ENCODE measurements at regions not wholly inside any gene's neighbourhood (a gene's known extent, or its start where the extent isn't known, plus 50 kb on each side); places are given as distances from the start of the nearest gene placed in this dataset.

GRCh38 chr12:5259523-5259922 is 172.4 kb upstream of the NTF3 start:
- no peaks in the 10 kb centered on the region for H3K27me3 ChIP-seq (ENCODE audit: insufficient read depth, insufficient read length)
- no peaks in the 10 kb centered on the region for H3K36me3 ChIP-seq (ENCODE audit: insufficient read depth, insufficient read length, low read length)
- TF ChIP-seq ZNF274 (IDR thresholded peaks at IDR 0.05; ENCODE audit: low read depth, low read length) (no peak), SUZ12 (IDR thresholded peaks at IDR 0.05; ENCODE audit: extremely low read depth, insufficient read depth, insufficient read length) (no peak), YY1 (IDR thresholded peaks at IDR 0.05; ENCODE audit: insufficient read depth, insufficient read length) (no peak)
- no peak overlapping the region for H3K4me3 ChIP-seq (ENCODE audit: insufficient read length, low read depth)
- no peak for DNase-seq (ENCODE audit: low read depth, low spot score)
- H3K4me1 ChIP-seq (ENCODE audit: insufficient read depth, insufficient read length) = peaks cover 5% of the 10 kb centered on the region
- no peak overlapping the region for H3K9ac ChIP-seq (ENCODE audit: insufficient read length, low read depth)
- peaks cover 8% of the 10 kb centered on the region; the same call in 1 of the 2 replicates for H3K9me3 ChIP-seq (ENCODE audit: insufficient read depth, low read length)

GRCh38 chr12:5260086-5260485 is 171.8 kb upstream of the NTF3 start:
- no peak for DNase-seq (ENCODE audit: low read depth, low spot score)
- H3K9ac ChIP-seq (ENCODE audit: insufficient read length, low read depth) = no peak overlapping the region
- H3K4me3 ChIP-seq (ENCODE audit: insufficient read length, low read depth) = no peak overlapping the region
- no peaks in the 10 kb centered on the region for H3K36me3 ChIP-seq (ENCODE audit: insufficient read depth, insufficient read length, low read length)
- TF ChIP-seq YY1 (IDR thresholded peaks at IDR 0.05; ENCODE audit: insufficient read depth, insufficient read length) (no peak), SUZ12 (IDR thresholded peaks at IDR 0.05; ENCODE audit: extremely low read depth, insufficient read depth, insufficient read length) (no peak), ZNF274 (IDR thresholded peaks at IDR 0.05; ENCODE audit: low read depth, low read length) (no peak)
- H3K27me3 ChIP-seq (ENCODE audit: insufficient read depth, insufficient read length) = no peaks in the 10 kb centered on the region
- peaks cover 8% of the 10 kb centered on the region; the same call in 1 of the 2 replicates for H3K9me3 ChIP-seq (ENCODE audit: insufficient read depth, low read length)
- H3K4me1 ChIP-seq (ENCODE audit: insufficient read depth, insufficient read length) = peaks cover 5% of the 10 kb centered on the region

GRCh38 chr12:5260591-5261086 is 171.3 kb upstream of the NTF3 start:
- Histone ChIP-seq H3K27me3 (ENCODE audit: insufficient read depth, insufficient read length) (no peaks in the 10 kb centered on the region), H3K4me1 (ENCODE audit: insufficient read depth, insufficient read length) (peaks cover 5% of the 10 kb centered on the region), H3K9me3 (ENCODE audit: insufficient read depth, low read length) (peaks cover 8% of the 10 kb centered on the region; the same call in 1 of the 2 replicates), H3K9ac (ENCODE audit: insufficient read length, low read depth) (no peak overlapping the region), H3K4me3 (ENCODE audit: insufficient read length, low read depth) (no peak overlapping the region), H3K36me3 (ENCODE audit: insufficient read depth, insufficient read length, low read length) (no peaks in the 10 kb centered on the region)
- no peak for TF ChIP-seq ZNF274 (IDR thresholded peaks at IDR 0.05; ENCODE audit: low read depth, low read length)
- TF ChIP-seq SUZ12 (IDR thresholded peaks at IDR 0.05; ENCODE audit: extremely low read depth, insufficient read depth, insufficient read length) = no peak
- no peak for TF ChIP-seq YY1 (IDR thresholded peaks at IDR 0.05; ENCODE audit: insufficient read depth, insufficient read length)
- no peak for DNase-seq (ENCODE audit: low read depth, low spot score)

- Histone ChIP-seq H3K9ac (ENCODE audit: insufficient read length, low read depth) (no peak overlapping the region), H3K36me3 (ENCODE audit: insufficient read depth, insufficient read length, low read length) (no peaks in the 10 kb centered on the region), H3K4me1 (ENCODE audit: insufficient read depth, insufficient read length) (peaks cover 5% of the 10 kb centered on the region), H3K27me3 (ENCODE audit: insufficient read depth, insufficient read length) (no peaks in the 10 kb centered on the region), H3K4me3 (ENCODE audit: insufficient read length, low read depth) (no peak overlapping the region), H3K9me3 (ENCODE audit: insufficient read depth, low read length) (peaks cover 13% of the 10 kb centered on the region)
- TF ChIP-seq SUZ12 (IDR thresholded peaks at IDR 0.05; ENCODE audit: extremely low read depth, insufficient read depth, insufficient read length) (no peak), ZNF274 (IDR thresholded peaks at IDR 0.05; ENCODE audit: low read depth, low read length) (no peak), YY1 (IDR thresholded peaks at IDR 0.05; ENCODE audit: insufficient read depth, insufficient read length) (no peak)
- DNase-seq (ENCODE audit: low read depth, low spot score) = no peak
Measured at GRCh38 chr12:5262450-5262849, 169.5 kb upstream of the NTF3 start.

- DNase-seq (ENCODE audit: low read depth, low spot score) = no peak
- no peaks in the 10 kb centered on the region for H3K36me3 ChIP-seq (ENCODE audit: insufficient read depth, insufficient read length, low read length)
- no peak for TF ChIP-seq ZNF274 (IDR thresholded peaks at IDR 0.05; ENCODE audit: low read depth, low read length)
- peaks cover 13% of the 10 kb centered on the region for H3K9me3 ChIP-seq (ENCODE audit: insufficient read depth, low read length)
- no peak overlapping the region for H3K4me3 ChIP-seq (ENCODE audit: insufficient read length, low read depth)
- no peaks in the 10 kb centered on the region for H3K27me3 ChIP-seq (ENCODE audit: insufficient read depth, insufficient read length)
- no peak overlapping the region for H3K9ac ChIP-seq (ENCODE audit: insufficient read length, low read depth)
- H3K4me1 ChIP-seq (ENCODE audit: insufficient read depth, insufficient read length) = peaks cover under 1% of the 10 kb centered on the region
Measured at GRCh38 chr12:5262885-5263284, 169.0 kb upstream of the NTF3 start.

GRCh38 chr12:5264006-5264405 is 167.9 kb upstream of the NTF3 start:
- H3K27me3 ChIP-seq (ENCODE audit: insufficient read depth, insufficient read length) = no peaks in the 10 kb centered on the region
- H3K36me3 ChIP-seq (ENCODE audit: insufficient read depth, insufficient read length, low read length) = no peaks in the 10 kb centered on the region
- no peak for DNase-seq (ENCODE audit: low read depth, low spot score)
- no peak for TF ChIP-seq ZNF274 (IDR thresholded peaks at IDR 0.05; ENCODE audit: low read depth, low read length)
- TF ChIP-seq SUZ12 (IDR thresholded peaks at IDR 0.05; ENCODE audit: extremely low read depth, insufficient read depth, insufficient read length) = no peak
- no peak for TF ChIP-seq YY1 (IDR thresholded peaks at IDR 0.05; ENCODE audit: insufficient read depth, insufficient read length)
- peaks cover 13% of the 10 kb centered on the region for H3K9me3 ChIP-seq (ENCODE audit: insufficient read depth, low read length)
- peaks cover 3% of the 10 kb centered on the region for H3K4me1 ChIP-seq (ENCODE audit: insufficient read depth, insufficient read length)
- H3K4me3 ChIP-seq (ENCODE audit: insufficient read length, low read depth) = no peak overlapping the region
- H3K9ac ChIP-seq (ENCODE audit: insufficient read length, low read depth) = no peak overlapping the region

- no peak for DNase-seq (ENCODE audit: low read depth, low spot score)
Measured at GRCh38 chr12:5267603-5268423, 164.1 kb upstream of the NTF3 start.

More at GRCh38 chr12:5267603-5268423, 164.1 kb upstream of the NTF3 start:
- Histone ChIP-seq H3K4me3 (ENCODE audit: insufficient read length, low read depth) (no peak overlapping the region), H3K36me3 (ENCODE audit: insufficient read depth, insufficient read length, low read length) (peaks cover 5% of the 10 kb centered on the region), H3K9me3 (ENCODE audit: insufficient read depth, low read length) (peaks cover 13% of the 10 kb centered on the region), H3K4me1 (ENCODE audit: insufficient read depth, insufficient read length) (peaks cover 5% of the 10 kb centered on the region), H3K27me3 (ENCODE audit: insufficient read depth, insufficient read length) (no peaks in the 10 kb centered on the region), H3K9ac (ENCODE audit: insufficient read length, low read depth) (no peak overlapping the region)
- TF ChIP-seq ZNF274 (IDR thresholded peaks at IDR 0.05; ENCODE audit: low read depth, low read length) (no peak), SUZ12 (IDR thresholded peaks at IDR 0.05; ENCODE audit: extremely low read depth, insufficient read depth, insufficient read length) (no peak), YY1 (IDR thresholded peaks at IDR 0.05; ENCODE audit: insufficient read depth, insufficient read length) (no peak)
